Transverse colon (tissue), 4 donors: ENCODE measurements at regions not wholly inside any gene's neighbourhood (a gene's known extent, or its start where the extent isn't known, plus 50 kb on each side); places are given as distances from the start of the nearest gene placed in this dataset.

ENCODE experiments used
- DNase-seq: peaks from one replicate; pipeline ENCODE4 v3.0.0-alpha.2; 2019
- H3K27ac ChIP-seq, 4 donors: fragments of 200-600 bp; sonication (generic); 2 replicates each; pipeline ENCODE4 v1.5.1; 2016 to 2018; ENCODE audit warnings: inconsistent platforms in 4 of 4
- H3K27me3 ChIP-seq: fragments of 200-600 bp; sonication (generic); 2 replicates; pipeline ENCODE4 v1.5.1; 2017; ENCODE audit warnings: inconsistent platforms
- H3K36me3 ChIP-seq, 4 donors: fragments of 200-600 bp; sonication (generic); 2 replicates each; pipeline ENCODE4 v1.5.1; 2017 to 2019; ENCODE audit warnings: inconsistent platforms in 4 of 4
- H3K4me1 ChIP-seq, 4 donors: fragments of 200-600 bp; sonication (generic); 2 replicates each; pipeline ENCODE4 v1.5.1; 2017 to 2020; ENCODE audit warnings: inconsistent platforms in 4 of 4
- H3K4me3 ChIP-seq, 4 donors: fragments of 200-600 bp; sonication (generic); 1 replicate in 1 of 4; 2 replicates in 3 of 4; pipeline versions ENCODE4 v1.5.1 to v1.6.1; 2017 to 2019; ENCODE audit warnings: inconsistent platforms in 4 of 4
- H3K9me3 ChIP-seq, 2 donors: fragments of 200-600 bp; sonication (generic); 2 replicates each; pipeline ENCODE4 v1.5.1; 2017 to 2019; ENCODE audit warnings: inconsistent platforms in 2 of 2
- EP300 ChIP-seq: sonication (generic); formaldehyde crosslinking; IDR thresholded peaks from one replicate; pipeline ENCODE4 v1.6.1; 2017; ENCODE audit warnings: antibody characterized with exemption, low read depth
- POLR2A ChIP-seq: fragments of 450-650 bp; IDR thresholded peaks from one replicate; pipeline ENCODE4 v1.6.1; 2016; ENCODE audit warnings: antibody characterized with exemption, mild to moderate bottlenecking, moderate library complexity
- POLR2AphosphoS5 ChIP-seq, 3 donors: sonication (generic); formaldehyde crosslinking; IDR thresholded peaks; one replicate each; pipeline ENCODE4 v1.6.1; 2016; ENCODE audit warnings: antibody characterized with exemption in 3 of 3
- WGBS, 2 donors: methylation state at CpG; one replicate each; pipeline ENCODE4 v1.1.5; 2018; ENCODE audit warnings: low coverage in 1 of 2; 5-methylcytosine and 5-hydroxymethylcytosine counted together
- in situ Hi-C, 4 donors: fragments of 200-750 bp; cut with MboI; loops; one replicate each; pipeline versions ENCODE4 v1.15.0 to v1.15.1; 2017; ENCODE audit warnings: low sequenced_read_pairs in 3 of 4, low pct_ligation_motif_present in 1 of 4, low pct_unique_long_range_greater_than_20kb in 1 of 4
- intact Hi-C: fragments of 100-400 bp; cut with DNase I; formaldehyde crosslinking; loops from one replicate; pipeline ENCODE4 v1.15.1; 2023; ENCODE audit warnings: low total_unique reads
- TF ChIP-seq, protein P1 (sequence below), 5 experiments: fragments of 200-600 bp in 3 of 5; fragments of 450-650 bp in 2 of 5; sonication (generic) in 3 of 5; IDR thresholded peaks; 1 replicate in 2 of 5; 2 replicates in 3 of 5; pipeline ENCODE4 v1.5.1; 2016 to 2017; ENCODE audit warnings: antibody characterized with exemption in 5 of 5, inconsistent platforms in 3 of 5, mild to moderate bottlenecking in 2 of 5, moderate library complexity in 1 of 5

DNA sequence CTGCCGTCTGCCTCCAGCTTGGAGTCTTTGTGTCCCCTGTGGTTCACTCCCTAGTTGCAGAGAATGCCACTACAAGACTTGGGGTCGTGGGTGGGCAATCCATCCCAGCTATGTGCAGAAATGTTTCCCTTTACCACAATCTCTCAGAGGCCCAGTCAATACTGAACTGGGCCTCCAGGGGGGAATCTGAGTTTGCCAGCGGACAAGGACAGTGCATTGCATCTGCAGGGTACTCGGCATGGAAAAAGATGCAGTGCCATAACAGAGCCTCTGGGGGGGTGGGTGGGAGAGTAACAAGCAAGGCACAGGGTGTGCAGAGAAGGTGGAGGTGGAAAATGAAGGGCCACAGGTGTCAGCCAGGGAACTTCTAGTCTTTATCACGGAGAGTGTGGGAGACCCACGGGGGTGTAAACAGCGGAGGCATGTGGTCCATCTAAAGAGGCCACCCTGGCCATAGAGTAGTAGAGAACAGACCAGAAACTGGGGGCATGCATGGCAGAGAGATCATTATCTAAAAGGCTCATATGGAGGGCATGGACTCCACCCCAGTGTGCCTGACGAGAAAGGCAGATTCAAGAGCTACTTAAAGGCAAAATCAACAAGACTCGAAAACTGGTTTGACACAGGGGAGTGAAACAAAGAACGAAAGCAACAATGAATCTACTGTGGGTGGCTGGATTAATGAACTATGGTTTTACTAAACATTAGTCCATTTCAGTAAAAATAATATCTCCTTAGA lies 182.4 kb downstream of the ANXA2 start:
- 74 to 97% methylated on average over 3 to 9 of the region's 10 CpGs for WGBS, 2 donors
- Histone ChIP-seq H3K27me3 (no peaks in the 10 kb centered on the region), H3K36me3 (no peaks in the 10 kb centered on the region), H3K4me1 (no peaks in the 10 kb centered on the region), H3K27ac (no peak overlapping the region), H3K9me3 (no peaks in the 10 kb centered on the region), H3K4me3 (no peak overlapping the region)
- no peak for TF ChIP-seq POLR2AphosphoS5 (IDR thresholded peaks at IDR 0.05)
- TF ChIP-seq EP300: no peak
- no peak for TF ChIP-seq POLR2A
- TF ChIP-seq, protein P1, sequence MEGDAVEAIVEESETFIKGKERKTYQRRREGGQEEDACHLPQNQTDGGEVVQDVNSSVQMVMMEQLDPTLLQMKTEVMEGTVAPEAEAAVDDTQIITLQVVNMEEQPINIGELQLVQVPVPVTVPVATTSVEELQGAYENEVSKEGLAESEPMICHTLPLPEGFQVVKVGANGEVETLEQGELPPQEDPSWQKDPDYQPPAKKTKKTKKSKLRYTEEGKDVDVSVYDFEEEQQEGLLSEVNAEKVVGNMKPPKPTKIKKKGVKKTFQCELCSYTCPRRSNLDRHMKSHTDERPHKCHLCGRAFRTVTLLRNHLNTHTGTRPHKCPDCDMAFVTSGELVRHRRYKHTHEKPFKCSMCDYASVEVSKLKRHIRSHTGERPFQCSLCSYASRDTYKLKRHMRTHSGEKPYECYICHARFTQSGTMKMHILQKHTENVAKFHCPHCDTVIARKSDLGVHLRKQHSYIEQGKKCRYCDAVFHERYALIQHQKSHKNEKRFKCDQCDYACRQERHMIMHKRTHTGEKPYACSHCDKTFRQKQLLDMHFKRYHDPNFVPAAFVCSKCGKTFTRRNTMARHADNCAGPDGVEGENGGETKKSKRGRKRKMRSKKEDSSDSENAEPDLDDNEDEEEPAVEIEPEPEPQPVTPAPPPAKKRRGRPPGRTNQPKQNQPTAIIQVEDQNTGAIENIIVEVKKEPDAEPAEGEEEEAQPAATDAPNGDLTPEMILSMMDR (IDR thresholded peaks at IDR 0.05): no peak
- in situ Hi-C loops: no loop called here
- DNase-seq: no peak
- intact Hi-C loops: no loop called here

DNA sequence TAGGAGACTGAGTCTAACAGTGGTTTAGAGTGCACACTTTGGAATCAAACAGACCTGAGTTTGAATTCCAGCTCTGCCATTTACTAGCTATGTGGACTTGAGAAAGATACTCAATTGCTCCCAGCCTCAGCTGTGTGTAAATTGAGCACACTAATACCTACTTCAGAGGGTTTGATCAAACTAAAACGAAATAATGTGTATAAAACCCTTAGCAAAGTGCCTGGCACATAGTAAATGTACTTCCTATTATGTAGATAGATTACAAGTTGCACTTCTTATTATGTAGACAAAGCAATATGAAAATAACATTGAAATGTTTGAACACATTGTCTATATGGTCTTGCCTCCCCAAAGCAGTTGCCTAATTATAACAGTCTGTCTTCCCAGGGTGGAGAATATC lies 180.6 kb downstream of the ANXA2 start:
- H3K9me3 ChIP-seq: no peaks in the 10 kb centered on the region
- no peak overlapping the region for H3K4me3 ChIP-seq
- WGBS, 2 donors: 40 to 50% methylated on average over 1 of the region's 1 CpG
- no peaks in the 10 kb centered on the region for H3K27me3 ChIP-seq
- DNase-seq: no peak
- intact Hi-C loops (no loop called here), in situ Hi-C loops (no loop called here)
- H3K36me3 ChIP-seq: no peaks in the 10 kb centered on the region
- no peaks in the 10 kb centered on the region for H3K4me1 ChIP-seq
- no peak for TF ChIP-seq EP300
- no peak for TF ChIP-seq POLR2A
- TF ChIP-seq, protein P1 (IDR thresholded peaks at IDR 0.05): no peak
- no peak for TF ChIP-seq POLR2AphosphoS5 (IDR thresholded peaks at IDR 0.05)
- H3K27ac ChIP-seq: no peak overlapping the region

DNA sequence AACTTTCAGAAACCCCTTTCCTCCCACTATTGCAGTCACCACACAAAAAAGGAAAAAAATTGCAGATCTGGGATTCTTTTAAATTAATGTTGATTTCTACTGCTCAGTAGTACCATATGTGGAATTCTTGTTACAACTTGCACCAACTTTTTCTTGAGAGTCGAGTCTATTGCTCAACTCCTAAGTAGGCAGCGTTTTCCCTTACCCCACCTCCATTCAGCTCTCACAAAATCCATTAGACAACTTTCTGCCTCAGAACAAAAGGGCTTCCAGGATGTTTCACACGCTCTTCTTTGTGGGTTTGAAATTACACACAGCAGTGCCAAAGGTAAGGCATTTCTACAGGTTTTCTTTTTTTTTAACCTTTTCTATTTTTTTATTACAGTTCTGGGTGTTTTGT lies 179.5 kb downstream of the ANXA2 start:
- Histone ChIP-seq H3K27me3 (no peaks in the 10 kb centered on the region), H3K4me1 (no peaks in the 10 kb centered on the region), H3K4me3 (no peak overlapping the region), H3K9me3 (no peaks in the 10 kb centered on the region), H3K36me3 (no peaks in the 10 kb centered on the region), H3K27ac (no peak overlapping the region)
- in situ Hi-C loops (no loop called here), intact Hi-C loops (no loop called here)
- no peak for TF ChIP-seq POLR2AphosphoS5 (IDR thresholded peaks at IDR 0.05)
- no peak for TF ChIP-seq POLR2A
- TF ChIP-seq EP300: no peak
- TF ChIP-seq, protein P1 (IDR thresholded peaks at IDR 0.05): no peak
- 50 to 64% methylated on average over 3 of the region's 3 CpGs for WGBS, 2 donors
- DNase-seq: no peak

DNA sequence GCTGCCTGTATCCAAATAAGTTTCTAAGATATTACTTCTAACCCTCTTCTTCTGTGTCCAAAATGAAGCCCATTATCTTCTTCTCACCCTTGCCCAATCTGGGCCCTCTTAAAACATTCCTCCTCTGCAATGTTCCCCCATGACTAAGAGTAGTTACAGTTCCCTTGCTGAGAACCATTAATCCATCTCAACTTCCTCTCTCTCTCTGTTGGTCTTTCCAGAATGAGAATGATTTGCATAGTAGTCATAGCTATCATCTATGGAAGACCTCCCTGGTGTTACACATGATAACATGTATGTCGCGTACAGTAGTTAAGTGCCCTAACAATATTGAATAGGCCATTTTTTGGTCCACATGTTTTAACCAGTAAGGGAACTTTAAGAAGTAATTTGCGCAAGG lies 177.9 kb downstream of the ANXA2 start:
- no peak overlapping the region for H3K27ac ChIP-seq
- intact Hi-C loops (no loop called here), in situ Hi-C loops (no loop called here)
- no peaks in the 10 kb centered on the region for H3K27me3 ChIP-seq
- no peaks in the 10 kb centered on the region for H3K4me1 ChIP-seq
- no peak overlapping the region for H3K4me3 ChIP-seq
- TF ChIP-seq, protein P1 (IDR thresholded peaks at IDR 0.05): no peak
- TF ChIP-seq POLR2AphosphoS5 (IDR thresholded peaks at IDR 0.05) (no peak), EP300 (no peak), POLR2A (no peak)
- no peaks in the 10 kb centered on the region for H3K36me3 ChIP-seq
- H3K9me3 ChIP-seq: no peaks in the 10 kb centered on the region
- WGBS, 2 donors: 94 to 95% methylated on average over 3 of the region's 3 CpGs
- DNase-seq: no peak
